NCI-H82 treated with DMSO at 0.1 percent for 48 hours (cell line): ENCODE measurements at regions not wholly inside any gene's neighbourhood (a gene's known extent, or its start where the extent isn't known, plus 50 kb on each side); places are given as distances from the start of the nearest gene placed in this dataset.
"Not testable (repeated sequence)": the region's sequence is repeated elsewhere in the genome, so short reads cannot be mapped to it uniquely, and the experiment has no call there.

ENCODE experiments used
- DNase-seq: peaks from one replicate; lab custom pipeline; 2025; ENCODE audit not compliant: unreplicated experiment; lab: John Stamatoyannopoulos, UW

DNA sequence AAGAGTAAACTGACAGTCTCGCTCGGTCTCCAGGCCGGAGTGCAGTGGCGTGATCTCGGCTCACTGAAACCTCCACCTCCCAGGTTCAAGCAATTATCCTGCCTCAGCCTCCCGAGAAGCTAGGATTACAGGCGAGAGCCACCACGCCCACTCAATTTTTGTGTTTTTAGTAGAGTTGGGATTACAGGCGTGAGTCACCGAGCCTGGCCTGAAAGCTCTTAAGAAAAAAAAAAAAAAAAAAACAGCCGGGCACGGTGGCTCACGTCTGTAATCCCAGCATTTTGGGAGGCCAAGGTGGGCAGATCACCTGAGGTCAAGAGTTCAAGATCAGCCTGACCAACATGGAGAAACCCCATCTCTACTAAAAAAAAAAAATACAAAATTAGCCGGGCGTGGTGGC lies 55.3 kb upstream of the THOC2 start:
- not testable (repeated sequence) for DNase-seq

DNA sequence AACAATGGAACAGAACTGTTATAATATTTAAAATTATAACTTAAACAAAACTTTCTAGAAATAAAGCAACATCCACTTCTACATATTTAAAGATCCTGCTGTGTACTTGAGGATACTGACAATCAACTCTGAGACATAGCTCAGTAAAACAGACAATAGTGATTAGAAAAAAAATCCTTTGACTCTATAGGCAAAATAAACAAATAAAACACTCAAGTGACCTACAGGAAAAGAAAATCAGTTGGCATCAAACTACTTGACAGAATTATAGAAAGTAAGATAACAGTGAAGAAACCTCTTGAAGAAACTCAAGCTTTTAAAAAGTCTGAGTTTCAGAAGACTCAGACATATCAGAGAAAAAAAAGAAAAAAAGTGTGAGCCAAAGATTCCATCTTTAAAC lies 55.9 kb upstream of the THOC2 start:
- DNase-seq: no peak

DNA sequence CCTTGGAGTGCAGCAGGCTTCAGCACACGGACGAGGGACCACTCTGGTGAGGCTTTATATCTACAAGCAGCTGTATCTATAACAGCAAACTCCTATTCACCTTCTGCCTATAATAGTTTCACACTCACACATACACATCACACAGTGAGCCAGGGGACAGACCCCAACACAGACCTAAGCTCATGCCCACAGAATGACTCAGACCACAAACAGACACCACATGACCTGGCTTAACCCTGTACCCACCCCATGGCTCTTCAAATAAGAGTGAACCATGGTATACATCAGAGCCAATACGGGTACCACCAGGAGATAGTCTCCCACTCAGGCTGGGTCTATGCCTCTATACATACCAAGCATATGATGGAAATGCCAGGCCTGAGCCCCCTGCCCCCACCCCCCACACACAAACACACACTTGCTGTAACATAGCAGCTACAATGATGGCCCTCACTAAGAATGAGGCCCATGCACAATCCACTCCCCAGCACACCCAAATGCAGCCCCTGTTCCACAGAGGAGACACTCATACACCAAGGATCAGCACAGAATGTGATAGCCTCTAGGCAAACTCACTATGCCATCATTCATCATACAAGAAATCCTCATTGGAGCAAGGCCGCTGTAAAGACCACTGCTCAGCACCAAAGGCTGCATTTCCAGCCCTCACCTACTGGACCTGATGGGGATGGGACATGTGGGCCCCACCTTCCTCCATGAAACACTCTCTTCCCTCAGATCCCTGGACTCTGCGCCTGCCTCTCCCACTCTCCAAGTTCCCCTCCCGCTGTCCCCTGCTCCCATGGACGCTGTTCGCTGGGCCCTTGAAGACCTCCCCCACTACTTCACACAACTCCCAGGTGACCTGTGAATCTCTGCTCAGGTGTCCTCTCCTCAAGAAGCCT lies 62.1 kb upstream of the XIAP start:
- DNase-seq: no peak

DNA sequence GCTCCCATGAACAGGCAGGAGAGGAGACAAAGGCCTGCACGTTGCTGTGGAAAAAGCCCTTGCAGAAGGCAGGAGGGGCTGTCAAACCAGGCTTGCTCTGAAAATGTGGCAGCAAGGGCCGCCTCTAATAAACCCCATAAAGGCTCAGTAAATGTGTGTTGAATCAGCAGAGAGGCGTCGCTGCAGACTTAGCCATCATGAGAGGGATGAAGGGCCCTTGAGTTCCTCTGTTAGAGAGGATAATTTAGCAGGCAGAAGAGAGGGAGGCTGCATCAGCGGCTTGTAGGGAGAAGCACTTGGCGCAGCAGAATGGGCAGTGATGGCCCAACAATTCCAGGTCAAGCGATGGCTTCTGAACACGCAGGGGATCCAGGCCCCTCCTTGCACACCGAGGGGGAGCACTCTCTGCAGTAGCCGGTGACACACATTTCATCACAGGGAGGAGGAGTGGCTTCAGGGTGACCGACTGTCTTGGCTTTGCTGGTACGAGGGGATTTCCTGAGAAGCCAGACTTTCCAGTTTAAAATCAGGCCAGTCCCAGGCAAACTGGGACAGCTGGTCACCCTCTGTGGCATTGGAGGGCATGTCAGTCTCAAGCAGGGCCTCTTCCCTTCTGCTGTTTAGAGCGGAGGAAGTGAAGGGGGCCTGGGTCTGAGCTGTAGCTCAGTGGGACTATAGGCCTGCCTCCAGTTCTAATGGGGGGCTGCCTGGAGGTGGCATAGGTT lies 61.0 kb upstream of the XIAP start:
- not testable (repeated sequence) for DNase-seq

DNA sequence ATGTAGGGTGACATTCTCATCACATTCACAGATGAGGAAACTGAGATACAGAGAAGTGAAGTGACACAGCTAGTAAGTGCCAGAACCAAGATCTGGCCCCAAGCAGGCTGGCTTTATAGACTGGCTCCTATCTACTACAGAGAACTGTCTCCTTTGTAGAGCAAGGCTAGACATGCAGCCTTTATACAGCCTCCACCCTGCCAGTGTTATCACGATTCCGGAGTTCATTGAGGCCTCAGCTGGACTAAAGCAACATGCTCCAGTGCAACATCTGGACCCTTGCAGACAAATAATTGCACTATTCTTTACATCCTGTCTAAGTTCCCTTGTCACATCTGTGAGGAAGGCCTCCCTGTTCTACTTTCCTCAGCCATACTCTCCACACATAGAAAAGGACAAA lies 58.0 kb upstream of the XIAP start:
- no peak for DNase-seq

DNA sequence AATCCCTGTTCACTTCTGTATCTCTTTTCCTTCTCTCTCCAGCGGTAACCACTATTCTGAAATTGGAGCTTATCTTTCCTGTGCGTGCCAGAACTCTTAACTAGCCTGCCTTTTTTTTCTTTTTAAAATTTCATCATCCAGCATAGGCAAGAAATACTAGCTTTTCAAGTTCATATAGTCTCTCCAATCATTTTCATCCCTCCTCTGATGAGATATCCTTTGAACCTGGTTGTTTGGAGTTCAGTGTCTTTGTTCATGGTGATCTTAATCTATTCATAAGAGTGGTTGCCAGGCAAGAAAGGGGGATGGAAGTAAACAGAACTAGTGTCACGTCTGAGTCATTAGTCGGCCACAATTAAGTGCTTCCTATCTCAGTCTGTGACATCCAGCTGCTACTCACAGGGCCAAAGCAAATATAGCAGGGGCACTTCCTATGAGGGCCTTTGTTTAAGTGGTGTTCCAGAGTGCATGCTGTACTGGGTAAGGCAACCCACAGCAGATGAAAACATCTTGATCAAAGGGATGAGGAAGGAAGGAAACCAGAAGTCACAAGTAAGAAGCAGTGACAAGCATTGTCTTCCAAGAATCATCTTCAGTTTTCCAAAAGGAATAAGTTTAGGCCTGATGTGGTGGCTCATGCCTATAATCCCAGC lies 56.4 kb upstream of the XIAP start:
- DNase-seq: peak; percentile 38

DNA sequence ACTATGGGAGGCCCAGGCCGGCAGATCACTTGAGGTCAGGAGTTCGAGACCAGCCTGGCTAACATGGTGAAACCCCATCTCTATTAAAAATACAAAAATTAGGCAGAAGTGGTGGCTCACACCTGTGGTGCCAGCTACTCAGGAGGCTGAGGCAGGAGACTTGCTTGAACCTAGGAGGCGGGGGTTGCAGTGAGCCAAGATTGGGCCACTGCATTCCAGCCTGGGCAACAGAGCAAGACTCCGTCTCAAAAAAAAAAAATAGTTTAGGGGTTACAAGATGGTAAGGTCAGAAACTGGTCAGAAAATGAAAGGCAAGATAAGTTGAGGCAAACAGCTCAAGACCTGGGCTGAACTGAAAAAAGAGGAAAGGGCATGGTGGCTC lies 55.9 kb upstream of the XIAP start:
- not testable (repeated sequence) for DNase-seq

DNA sequence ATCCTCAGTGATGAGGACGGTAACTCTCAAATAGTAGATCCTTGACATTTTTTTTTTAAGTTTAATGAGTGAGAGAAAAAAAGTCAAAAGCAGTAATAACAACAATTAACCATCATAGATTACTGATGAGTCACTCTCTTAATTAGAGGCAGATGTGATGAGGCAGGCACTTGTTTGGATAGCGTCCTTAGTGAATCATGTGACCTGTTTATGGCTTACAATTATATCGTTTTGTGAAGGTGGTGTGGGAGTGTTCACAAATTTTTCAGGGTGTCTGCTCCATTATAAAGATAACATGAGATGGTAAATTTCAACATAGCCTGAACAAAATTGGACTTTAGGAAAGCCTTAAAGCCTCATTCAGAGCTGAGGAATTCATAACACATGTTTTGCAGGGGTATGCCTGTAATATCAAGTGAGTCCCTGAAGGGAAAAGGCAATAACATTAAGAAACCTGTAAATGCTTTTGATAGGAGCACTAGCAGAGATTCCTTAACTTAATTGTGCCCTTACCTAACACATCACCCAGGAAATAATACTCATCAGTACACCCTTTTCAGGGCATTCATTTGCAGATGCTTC lies 51.9 kb upstream of the XIAP start:
- no peak for DNase-seq

DNA sequence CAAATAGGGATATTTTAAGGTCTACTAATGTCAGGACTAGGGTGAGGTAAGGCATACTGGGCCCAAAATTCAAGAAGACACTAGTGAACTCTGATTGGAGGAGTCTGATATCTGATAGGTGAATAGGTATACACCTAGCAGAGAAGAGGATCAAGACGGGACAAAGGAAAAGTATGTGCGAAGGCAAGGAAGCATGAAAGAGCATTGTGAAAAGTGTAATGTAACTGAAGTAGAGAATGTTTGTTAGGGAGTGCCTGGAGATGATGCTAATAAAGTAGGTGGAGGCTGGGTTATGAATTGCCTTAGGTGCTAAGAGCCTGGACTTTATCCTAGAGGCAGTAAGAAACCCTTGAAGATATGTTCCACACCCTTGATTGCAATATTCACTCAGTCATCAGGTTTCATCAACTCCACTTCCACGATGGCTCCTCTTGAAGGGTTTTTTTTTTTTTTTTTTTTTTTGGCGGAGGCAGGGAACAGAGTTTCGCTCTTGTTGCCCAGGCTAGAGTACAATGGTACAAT lies 49.9 kb upstream of the XIAP start:
- no peak for DNase-seq
